CD14-positive monocyte (primary cell): ENCODE measurements at regions not wholly inside any gene's neighbourhood (a gene's known extent, or its start where the extent isn't known, plus 50 kb on each side); places are given as distances from the start of the nearest gene placed in this dataset.

Experiments used
- DNase-seq, 3 donors: peaks; one replicate each; pipeline ENCODE4 v3.0.0-alpha.2; 2011 to 2022
- H2AFZ ChIP-seq: 2 replicates; pipeline ENCODE4 v1.6.0; 2012; ENCODE audit warnings: mild to moderate bottlenecking, low read depth, low read length, inconsistent platforms; ENCODE audit not compliant: insufficient read depth, poor library complexity, severe bottlenecking
- H3K27ac ChIP-seq, 2 donors: 1 replicate in 1 of 2; 2 replicates in 1 of 2; pipeline ENCODE4 v1.5.1; 2012 to 2013; ENCODE audit warnings: low read length in 2 of 2, control low read depth in 1 of 2, inconsistent platforms in 1 of 2, low read depth in 1 of 2, mild to moderate bottlenecking in 1 of 2
- H3K27me3 ChIP-seq, 2 donors: one replicate each; pipeline versions ENCODE4 v1.6.0 to v1.6.1; 2011 to 2013; ENCODE audit warnings: low read length in 2 of 2; ENCODE audit not compliant: control insufficient read depth in 2 of 2, insufficient read depth in 2 of 2
- H3K36me3 ChIP-seq, 2 donors: replicated peaks in 1 of 2; 1 replicate in 1 of 2; 2 replicates in 1 of 2; pipeline versions ENCODE4 v1.5.1 to v1.6.1; 2012 to 2013; ENCODE audit warnings: low read length in 2 of 2, control low read depth in 1 of 2, inconsistent platforms in 1 of 2, mild to moderate bottlenecking in 1 of 2; ENCODE audit not compliant: insufficient read depth in 2 of 2, control insufficient read depth in 1 of 2
- H3K4me1 ChIP-seq, 2 donors: 1 replicate in 1 of 2; 2 replicates in 1 of 2; pipeline versions ENCODE4 v1.5.1 to v1.6.1; 2012 to 2013; ENCODE audit warnings: low read length in 2 of 2, control low read depth in 1 of 2, inconsistent platforms in 1 of 2, mild to moderate bottlenecking in 1 of 2, moderate library complexity in 1 of 2; ENCODE audit not compliant: insufficient read depth in 2 of 2, control insufficient read depth in 1 of 2
- H3K4me2 ChIP-seq: replicated peaks from 2 replicates; pipeline ENCODE3; 2012; ENCODE audit warnings: low read length, moderate library complexity, mild to moderate bottlenecking; ENCODE audit not compliant: poor library complexity, severe bottlenecking; ENCODE audit errors: extremely low read depth
- H3K4me3 ChIP-seq, 3 experiments: fragments of 200-600 bp in 1 of 3; sonication (generic) in 1 of 3; replicated peaks in 1 of 3; 1 replicate in 2 of 3; 2 replicates in 1 of 3; pipeline ENCODE4 v1.5.1; 2011 to 2013; ENCODE audit warnings: low read length in 3 of 3, mild to moderate bottlenecking in 3 of 3, control low read depth in 2 of 3, low read depth in 2 of 3, inconsistent platforms in 1 of 3, moderate library complexity in 1 of 3
- H3K79me2 ChIP-seq: 2 replicates; pipeline ENCODE4 v1.6.0; 2012; ENCODE audit warnings: mild to moderate bottlenecking, control low read depth, inconsistent platforms, low read length, moderate library complexity; ENCODE audit not compliant: insufficient read depth
- H3K9ac ChIP-seq: 2 replicates; pipeline ENCODE4 v1.6.0; 2017; ENCODE audit warnings: low read length, mild to moderate bottlenecking; ENCODE audit not compliant: insufficient read depth, poor library complexity, severe bottlenecking
- H3K9me3 ChIP-seq, 2 donors: replicated peaks in 1 of 2; 1 replicate in 1 of 2; 2 replicates in 1 of 2; pipeline versions ENCODE4 v1.5.1 to v1.6.1; 2012 to 2013; ENCODE audit warnings: low read length in 2 of 2, control low read depth in 1 of 2; ENCODE audit not compliant: control insufficient read depth in 1 of 2, insufficient read depth in 1 of 2
- H4K20me1 ChIP-seq: 2 replicates; pipeline ENCODE4 v1.6.0; 2012; ENCODE audit warnings: mild to moderate bottlenecking, low read length, control low read depth, moderate library complexity; ENCODE audit not compliant: insufficient read depth
- H3K27ac Mint-ChIP-seq, 7 donors: one replicate each; pipeline ENCODE4 v1.8.0; 2020; ENCODE audit warnings: mild to moderate bottlenecking in 7 of 7, mixed read lengths in 7 of 7, moderate library complexity in 6 of 7, inconsistent platforms in 2 of 7
- H3K27me3 Mint-ChIP-seq, 3 donors: one replicate each; pipeline ENCODE4 v1.8.0; 2021 to 2022; ENCODE audit warnings: low read depth in 3 of 3, mild to moderate bottlenecking in 3 of 3, mixed read lengths in 3 of 3, moderate library complexity in 3 of 3, inconsistent platforms in 1 of 3
- H3K36me3 Mint-ChIP-seq, 2 donors: one replicate each; pipeline ENCODE4 v1.8.0; 2020; ENCODE audit warnings: mixed read lengths in 2 of 2, inconsistent platforms in 1 of 2, mild to moderate bottlenecking in 1 of 2
- H3K4me1 Mint-ChIP-seq: one replicate; pipeline ENCODE4 v1.8.0; 2020; ENCODE audit warnings: mild to moderate bottlenecking, mixed read lengths
- H3K4me3 Mint-ChIP-seq, 2 donors: one replicate each; pipeline ENCODE4 v1.8.0; 2020; ENCODE audit warnings: mild to moderate bottlenecking in 2 of 2, mixed read lengths in 2 of 2, moderate library complexity in 1 of 2
- H3K9me3 Mint-ChIP-seq, 7 donors: one replicate each; pipeline ENCODE4 v1.8.0; 2020 to 2022; ENCODE audit warnings: mixed read lengths in 7 of 7, mild to moderate bottlenecking in 6 of 7, moderate library complexity in 6 of 7, inconsistent platforms in 2 of 7
- WGBS: methylation state at CpG from one replicate; pipeline ENCODE4 v1.1.5; 2013; ENCODE audit warnings: missing lambda C conversion rate; ENCODE audit not compliant: insufficient coverage; 5-methylcytosine and 5-hydroxymethylcytosine counted together
- intact Hi-C, 2 donors: fragments of 100-400 bp; cut with micrococcal nuclease; formaldehyde crosslinking; loops; one replicate each; pipeline versions ENCODE4 v1.15.0 to v1.15.1; 2023
- TF ChIP-seq, protein P1 (sequence below): fragments of 200-600 bp; IDR thresholded peaks from one replicate; pipeline ENCODE4 v1.8.0; 2022; ENCODE audit warnings: antibody characterized with exemption, mild to moderate bottlenecking

DNA sequence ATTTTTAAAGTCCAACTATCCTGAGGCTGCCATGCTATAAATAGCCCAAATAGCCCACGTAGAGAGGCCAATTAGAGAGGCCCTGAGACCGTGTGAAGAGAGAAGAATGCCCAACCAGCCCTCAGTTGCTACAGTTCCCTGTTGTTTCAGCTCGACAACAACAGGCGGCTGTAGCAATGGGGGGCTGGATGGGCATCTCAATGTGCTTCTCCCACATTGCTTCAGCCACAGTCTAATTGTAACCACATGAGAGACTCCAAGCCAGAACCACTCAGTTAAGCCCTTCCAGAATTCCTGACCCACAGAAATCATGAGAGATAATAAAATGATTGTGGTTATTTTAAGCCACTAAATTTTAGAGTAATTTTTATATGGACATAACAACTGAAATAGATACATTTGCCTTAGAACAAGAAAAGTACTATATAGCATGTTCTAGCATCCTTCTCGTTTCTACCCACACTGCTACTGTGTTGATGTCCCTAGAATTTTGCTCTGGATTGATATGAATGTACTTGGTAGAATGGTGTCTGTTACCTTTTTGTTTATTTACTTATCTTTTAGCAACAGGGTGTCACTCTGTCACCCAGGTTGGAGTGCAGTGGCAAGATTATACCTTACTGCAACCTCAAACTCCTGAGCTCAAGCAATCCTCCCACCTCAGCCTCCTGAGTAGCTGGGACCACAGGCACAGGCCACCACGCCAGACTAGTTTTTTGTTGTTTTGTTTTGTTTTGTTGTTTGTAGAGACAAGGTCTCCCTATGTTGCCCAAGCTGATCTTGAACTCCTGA, 436.4 kb downstream of the BCOR start:
- H3K27ac Mint-ChIP-seq: no peak overlapping the region
- intact Hi-C loops: no loop called here
- Histone ChIP-seq H3K9ac (no peak overlapping the region), H3K36me3 (no peaks in the 10 kb centered on the region), H2AFZ (no peak overlapping the region), H3K4me3 (no peak overlapping the region), H3K27me3 (no peaks in the 10 kb centered on the region), H3K79me2 (no peaks in the 10 kb centered on the region), H3K9me3 (no peaks in the 10 kb centered on the region), H3K4me2 (no peak overlapping the region), H3K27ac (no peak overlapping the region), H3K4me1 (no peaks in the 10 kb centered on the region), H4K20me1 (no peaks in the 10 kb centered on the region)
- no peaks in the 10 kb centered on the region for H3K9me3 Mint-ChIP-seq
- H3K36me3 Mint-ChIP-seq: no peaks in the 10 kb centered on the region
- TF ChIP-seq, protein P1, sequence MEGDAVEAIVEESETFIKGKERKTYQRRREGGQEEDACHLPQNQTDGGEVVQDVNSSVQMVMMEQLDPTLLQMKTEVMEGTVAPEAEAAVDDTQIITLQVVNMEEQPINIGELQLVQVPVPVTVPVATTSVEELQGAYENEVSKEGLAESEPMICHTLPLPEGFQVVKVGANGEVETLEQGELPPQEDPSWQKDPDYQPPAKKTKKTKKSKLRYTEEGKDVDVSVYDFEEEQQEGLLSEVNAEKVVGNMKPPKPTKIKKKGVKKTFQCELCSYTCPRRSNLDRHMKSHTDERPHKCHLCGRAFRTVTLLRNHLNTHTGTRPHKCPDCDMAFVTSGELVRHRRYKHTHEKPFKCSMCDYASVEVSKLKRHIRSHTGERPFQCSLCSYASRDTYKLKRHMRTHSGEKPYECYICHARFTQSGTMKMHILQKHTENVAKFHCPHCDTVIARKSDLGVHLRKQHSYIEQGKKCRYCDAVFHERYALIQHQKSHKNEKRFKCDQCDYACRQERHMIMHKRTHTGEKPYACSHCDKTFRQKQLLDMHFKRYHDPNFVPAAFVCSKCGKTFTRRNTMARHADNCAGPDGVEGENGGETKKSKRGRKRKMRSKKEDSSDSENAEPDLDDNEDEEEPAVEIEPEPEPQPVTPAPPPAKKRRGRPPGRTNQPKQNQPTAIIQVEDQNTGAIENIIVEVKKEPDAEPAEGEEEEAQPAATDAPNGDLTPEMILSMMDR: no peak
- no CpG with 5 or more reads among the region's 6 CpGs for WGBS
- no peak for DNase-seq
- H3K27me3 Mint-ChIP-seq: peaks cover 0 to 6% (median 1%) of the 10 kb centered on the region in 3 donors
- H3K4me3 Mint-ChIP-seq: no peak overlapping the region
- no peaks in the 10 kb centered on the region for H3K4me1 Mint-ChIP-seq

DNA sequence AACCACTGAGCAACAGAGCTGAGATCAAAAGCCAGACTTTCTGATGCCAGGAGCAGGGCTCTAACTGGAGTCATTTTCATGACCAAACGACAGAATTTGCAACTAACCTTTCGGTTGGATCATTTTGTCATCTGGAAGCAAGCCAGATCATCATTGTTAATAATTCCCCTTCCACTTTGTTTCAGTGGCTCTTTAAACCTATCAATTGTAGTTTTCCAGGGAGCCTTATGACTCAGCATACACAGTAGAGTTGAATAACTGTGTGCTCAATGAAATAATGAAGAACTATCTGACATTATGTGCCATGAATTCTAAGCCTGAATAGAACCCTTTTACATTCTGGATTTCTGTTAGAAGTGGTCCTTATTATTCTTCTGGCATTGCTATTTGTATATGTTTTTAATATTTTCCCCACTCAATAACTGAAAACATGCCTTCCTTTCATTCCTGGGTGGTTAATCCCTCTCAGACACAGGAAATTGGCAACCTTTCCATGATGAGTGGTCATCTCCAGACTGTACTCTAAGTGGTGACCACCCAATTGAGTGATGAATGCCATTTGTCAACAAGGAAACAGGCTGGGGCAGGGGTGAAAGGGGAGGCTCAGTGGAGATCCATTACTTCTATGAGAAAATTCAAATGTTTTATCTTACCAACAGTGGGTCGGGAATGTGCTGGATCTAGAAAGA, 431.8 kb downstream of the BCOR start:
- no peak for DNase-seq

More for the DNA sequence above, 431.8 kb downstream of the BCOR start:
- H3K4me3 Mint-ChIP-seq: no peak overlapping the region
- no peaks in the 10 kb centered on the region for H3K9me3 ChIP-seq
- no peak overlapping the region for H3K4me3 ChIP-seq
- no peaks in the 10 kb centered on the region for H3K27me3 ChIP-seq
- no peak overlapping the region for H2AFZ ChIP-seq
- intact Hi-C loops: no loop called here
- no peaks in the 10 kb centered on the region for H3K36me3 ChIP-seq
- H3K4me2 ChIP-seq: no peak overlapping the region
- H3K4me1 Mint-ChIP-seq: no peaks in the 10 kb centered on the region
- H3K79me2 ChIP-seq: no peaks in the 10 kb centered on the region
- no peaks in the 10 kb centered on the region for H3K36me3 Mint-ChIP-seq
- WGBS: no CpG with 5 or more reads among the region's 3 CpGs
- TF ChIP-seq, protein P1: no peak
- H3K27me3 Mint-ChIP-seq: peaks cover 0 to 5% (median 0%) of the 10 kb centered on the region in 3 donors
- H3K4me1 ChIP-seq: no peaks in the 10 kb centered on the region
- H3K9ac ChIP-seq: no peak overlapping the region
- H3K27ac Mint-ChIP-seq: no peak overlapping the region
- no peaks in the 10 kb centered on the region for H4K20me1 ChIP-seq
- H3K27ac ChIP-seq: no peak overlapping the region
- no peaks in the 10 kb centered on the region for H3K9me3 Mint-ChIP-seq
